ENCODE measurements at regions not wholly inside any gene's neighbourhood (a gene's known extent, or its start where the extent isn't known, plus 50 kb on each side); places are given as distances from the start of the nearest gene placed in this dataset.

DNA sequence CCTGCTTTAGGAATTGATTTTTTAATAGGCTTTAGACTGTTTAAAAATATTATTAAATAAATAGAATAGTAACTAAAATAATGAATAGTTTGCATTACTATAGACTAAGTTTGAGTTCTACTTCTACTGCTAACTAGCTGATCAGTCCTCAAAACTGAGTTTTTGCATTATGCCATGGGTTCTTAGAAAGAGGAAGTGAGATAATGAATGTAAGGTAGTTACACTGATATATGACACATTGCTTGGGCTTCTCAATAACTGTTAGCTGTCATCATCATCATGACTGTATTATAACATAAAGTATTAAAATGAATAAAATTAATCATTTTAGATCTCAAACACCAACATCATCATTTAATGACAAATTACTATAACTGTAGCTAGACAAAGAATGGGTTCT is 949.7 kb downstream of the TRHDE start:
- TF ChIP-seq ZNF331 (CRISPR knock-in tag; IDR thresholded peaks at IDR 0.05; ENCODE audit: low read depth) (no peak), EZH2 (IDR thresholded peaks at IDR 0.05; ENCODE audit: low read depth, unreplicated experiment) (no peak), EZH2phosphoT487 (IDR thresholded peaks at IDR 0.05; ENCODE audit: unreplicated experiment) (no peak), POLR2AphosphoS5 (IDR thresholded peaks at IDR 0.05; ENCODE audit: low read depth) (no peak), CREB1 (CRISPR knock-in tag; IDR thresholded peaks at IDR 0.05; ENCODE audit: low read depth) (no peak), JUNB (IDR thresholded peaks at IDR 0.05; ENCODE audit: unreplicated experiment) (no peak), NANOG (IDR thresholded peaks at IDR 0.05; ENCODE audit: borderline replicate concordance) (no peak)
- TF ChIP-seq, protein P1, sequence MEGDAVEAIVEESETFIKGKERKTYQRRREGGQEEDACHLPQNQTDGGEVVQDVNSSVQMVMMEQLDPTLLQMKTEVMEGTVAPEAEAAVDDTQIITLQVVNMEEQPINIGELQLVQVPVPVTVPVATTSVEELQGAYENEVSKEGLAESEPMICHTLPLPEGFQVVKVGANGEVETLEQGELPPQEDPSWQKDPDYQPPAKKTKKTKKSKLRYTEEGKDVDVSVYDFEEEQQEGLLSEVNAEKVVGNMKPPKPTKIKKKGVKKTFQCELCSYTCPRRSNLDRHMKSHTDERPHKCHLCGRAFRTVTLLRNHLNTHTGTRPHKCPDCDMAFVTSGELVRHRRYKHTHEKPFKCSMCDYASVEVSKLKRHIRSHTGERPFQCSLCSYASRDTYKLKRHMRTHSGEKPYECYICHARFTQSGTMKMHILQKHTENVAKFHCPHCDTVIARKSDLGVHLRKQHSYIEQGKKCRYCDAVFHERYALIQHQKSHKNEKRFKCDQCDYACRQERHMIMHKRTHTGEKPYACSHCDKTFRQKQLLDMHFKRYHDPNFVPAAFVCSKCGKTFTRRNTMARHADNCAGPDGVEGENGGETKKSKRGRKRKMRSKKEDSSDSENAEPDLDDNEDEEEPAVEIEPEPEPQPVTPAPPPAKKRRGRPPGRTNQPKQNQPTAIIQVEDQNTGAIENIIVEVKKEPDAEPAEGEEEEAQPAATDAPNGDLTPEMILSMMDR (conservative IDR thresholded peaks at IDR 0.05; ENCODE audit: low read depth in 2 of 2) = no peak
- TF ChIP-seq, protein P2, sequence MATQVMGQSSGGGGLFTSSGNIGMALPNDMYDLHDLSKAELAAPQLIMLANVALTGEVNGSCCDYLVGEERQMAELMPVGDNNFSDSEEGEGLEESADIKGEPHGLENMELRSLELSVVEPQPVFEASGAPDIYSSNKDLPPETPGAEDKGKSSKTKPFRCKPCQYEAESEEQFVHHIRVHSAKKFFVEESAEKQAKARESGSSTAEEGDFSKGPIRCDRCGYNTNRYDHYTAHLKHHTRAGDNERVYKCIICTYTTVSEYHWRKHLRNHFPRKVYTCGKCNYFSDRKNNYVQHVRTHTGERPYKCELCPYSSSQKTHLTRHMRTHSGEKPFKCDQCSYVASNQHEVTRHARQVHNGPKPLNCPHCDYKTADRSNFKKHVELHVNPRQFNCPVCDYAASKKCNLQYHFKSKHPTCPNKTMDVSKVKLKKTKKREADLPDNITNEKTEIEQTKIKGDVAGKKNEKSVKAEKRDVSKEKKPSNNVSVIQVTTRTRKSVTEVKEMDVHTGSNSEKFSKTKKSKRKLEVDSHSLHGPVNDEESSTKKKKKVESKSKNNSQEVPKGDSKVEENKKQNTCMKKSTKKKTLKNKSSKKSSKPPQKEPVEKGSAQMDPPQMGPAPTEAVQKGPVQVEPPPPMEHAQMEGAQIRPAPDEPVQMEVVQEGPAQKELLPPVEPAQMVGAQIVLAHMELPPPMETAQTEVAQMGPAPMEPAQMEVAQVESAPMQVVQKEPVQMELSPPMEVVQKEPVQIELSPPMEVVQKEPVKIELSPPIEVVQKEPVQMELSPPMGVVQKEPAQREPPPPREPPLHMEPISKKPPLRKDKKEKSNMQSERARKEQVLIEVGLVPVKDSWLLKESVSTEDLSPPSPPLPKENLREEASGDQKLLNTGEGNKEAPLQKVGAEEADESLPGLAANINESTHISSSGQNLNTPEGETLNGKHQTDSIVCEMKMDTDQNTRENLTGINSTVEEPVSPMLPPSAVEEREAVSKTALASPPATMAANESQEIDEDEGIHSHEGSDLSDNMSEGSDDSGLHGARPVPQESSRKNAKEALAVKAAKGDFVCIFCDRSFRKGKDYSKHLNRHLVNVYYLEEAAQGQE (IDR thresholded peaks at IDR 0.05; ENCODE audit: unreplicated experiment) = no peak
- TF ChIP-seq, protein P3, sequence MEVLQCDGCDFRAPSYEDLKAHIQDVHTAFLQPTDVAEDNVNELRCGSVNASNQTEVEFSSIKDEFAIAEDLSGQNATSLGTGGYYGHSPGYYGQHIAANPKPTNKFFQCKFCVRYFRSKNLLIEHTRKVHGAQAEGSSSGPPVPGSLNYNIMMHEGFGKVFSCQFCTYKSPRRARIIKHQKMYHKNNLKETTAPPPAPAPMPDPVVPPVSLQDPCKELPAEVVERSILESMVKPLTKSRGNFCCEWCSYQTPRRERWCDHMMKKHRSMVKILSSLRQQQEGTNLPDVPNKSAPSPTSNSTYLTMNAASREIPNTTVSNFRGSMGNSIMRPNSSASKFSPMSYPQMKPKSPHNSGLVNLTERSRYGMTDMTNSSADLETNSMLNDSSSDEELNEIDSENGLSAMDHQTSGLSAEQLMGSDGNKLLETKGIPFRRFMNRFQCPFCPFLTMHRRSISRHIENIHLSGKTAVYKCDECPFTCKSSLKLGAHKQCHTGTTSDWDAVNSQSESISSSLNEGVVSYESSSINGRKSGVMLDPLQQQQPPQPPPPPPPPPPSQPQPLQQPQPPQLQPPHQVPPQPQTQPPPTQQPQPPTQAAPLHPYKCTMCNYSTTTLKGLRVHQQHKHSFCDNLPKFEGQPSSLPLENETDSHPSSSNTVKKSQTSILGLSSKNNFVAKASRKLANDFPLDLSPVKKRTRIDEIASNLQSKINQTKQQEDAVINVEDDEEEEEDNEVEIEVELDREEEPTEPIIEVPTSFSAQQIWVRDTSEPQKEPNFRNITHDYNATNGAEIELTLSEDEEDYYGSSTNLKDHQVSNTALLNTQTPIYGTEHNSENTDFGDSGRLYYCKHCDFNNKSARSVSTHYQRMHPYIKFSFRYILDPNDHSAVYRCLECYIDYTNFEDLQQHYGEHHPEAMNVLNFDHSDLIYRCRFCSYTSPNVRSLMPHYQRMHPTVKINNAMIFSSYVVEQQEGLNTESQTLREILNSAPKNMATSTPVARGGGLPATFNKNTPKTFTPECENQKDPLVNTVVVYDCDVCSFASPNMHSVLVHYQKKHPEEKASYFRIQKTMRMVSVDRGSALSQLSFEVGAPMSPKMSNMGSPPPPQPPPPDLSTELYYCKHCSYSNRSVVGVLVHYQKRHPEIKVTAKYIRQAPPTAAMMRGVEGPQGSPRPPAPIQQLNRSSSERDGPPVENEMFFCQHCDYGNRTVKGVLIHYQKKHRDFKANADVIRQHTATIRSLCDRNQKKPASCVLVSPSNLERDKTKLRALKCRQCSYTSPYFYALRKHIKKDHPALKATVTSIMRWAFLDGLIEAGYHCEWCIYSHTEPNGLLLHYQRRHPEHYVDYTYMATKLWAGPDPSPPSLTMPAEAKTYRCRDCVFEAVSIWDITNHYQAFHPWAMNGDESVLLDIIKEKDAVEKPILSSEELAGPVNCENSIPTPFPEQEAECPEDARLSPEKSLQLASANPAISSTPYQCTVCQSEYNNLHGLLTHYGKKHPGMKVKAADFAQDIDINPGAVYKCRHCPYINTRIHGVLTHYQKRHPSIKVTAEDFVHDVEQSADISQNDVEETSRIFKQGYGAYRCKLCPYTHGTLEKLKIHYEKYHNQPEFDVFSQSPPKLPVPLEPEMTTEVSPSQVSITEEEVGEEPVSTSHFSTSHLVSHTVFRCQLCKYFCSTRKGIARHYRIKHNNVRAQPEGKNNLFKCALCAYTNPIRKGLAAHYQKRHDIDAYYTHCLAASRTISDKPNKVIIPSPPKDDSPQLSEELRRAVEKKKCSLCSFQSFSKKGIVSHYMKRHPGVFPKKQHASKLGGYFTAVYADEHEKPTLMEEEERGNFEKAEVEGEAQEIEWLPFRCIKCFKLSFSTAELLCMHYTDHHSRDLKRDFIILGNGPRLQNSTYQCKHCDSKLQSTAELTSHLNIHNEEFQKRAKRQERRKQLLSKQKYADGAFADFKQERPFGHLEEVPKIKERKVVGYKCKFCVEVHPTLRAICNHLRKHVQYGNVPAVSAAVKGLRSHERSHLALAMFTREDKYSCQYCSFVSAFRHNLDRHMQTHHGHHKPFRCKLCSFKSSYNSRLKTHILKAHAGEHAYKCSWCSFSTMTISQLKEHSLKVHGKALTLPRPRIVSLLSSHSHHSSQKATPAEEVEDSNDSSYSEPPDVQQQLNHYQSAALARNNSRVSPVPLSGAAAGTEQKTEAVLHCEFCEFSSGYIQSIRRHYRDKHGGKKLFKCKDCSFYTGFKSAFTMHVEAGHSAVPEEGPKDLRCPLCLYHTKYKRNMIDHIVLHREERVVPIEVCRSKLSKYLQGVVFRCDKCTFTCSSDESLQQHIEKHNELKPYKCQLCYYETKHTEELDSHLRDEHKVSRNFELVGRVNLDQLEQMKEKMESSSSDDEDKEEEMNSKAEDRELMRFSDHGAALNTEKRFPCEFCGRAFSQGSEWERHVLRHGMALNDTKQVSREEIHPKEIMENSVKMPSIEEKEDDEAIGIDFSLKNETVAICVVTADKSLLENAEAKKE (CRISPR knock-in tag; IDR thresholded peaks at IDR 0.05) = no peak

Measured in GM23338 (cell line).